AG04449 (cell line): ENCODE measurements at regions not wholly inside any gene's neighbourhood (a gene's known extent, or its start where the extent isn't known, plus 50 kb on each side); places are given as distances from the start of the nearest gene placed in this dataset.
A peak's percentile ranks its signal among the peaks of the same experiment; 100 is the strongest.

Source experiments
- CTCF ChIA-PET: fragments of 350-600 bp; formaldehyde crosslinking; extraction: SDS; loops from one replicate; lab custom pipeline; 2021; ENCODE audit warnings: antibody characterized with exemption; lab: Yijun Ruan, JAX
- POLR2A ChIA-PET: fragments of 400-600, 350-600 bp; formaldehyde crosslinking; extraction: SDS; loops from one replicate; lab custom pipeline; 2020; ENCODE audit warnings: antibody characterized with exemption, inconsistent platforms; lab: Yijun Ruan, JAX
- DNase-seq: peaks from one replicate; pipeline ENCODE4 v3.0.0-alpha.2; 2010; ENCODE audit warnings: low read depth, low spot score
- H3K4me3 ChIP-seq: 2 replicates; pipeline ENCODE4 v1.5.1; 2011; ENCODE audit warnings: low read depth, mild to moderate bottlenecking, control low read depth, low read length
- CTCF ChIP-seq: IDR thresholded peaks from one replicate; pipeline ENCODE4 v1.5.1; 2011; ENCODE audit warnings: mild to moderate bottlenecking, moderate library complexity, low read length, control low read depth, inconsistent platforms; ENCODE audit not compliant: insufficient read depth; ENCODE audit errors: missing control alignments

GRCh38 chr5:135279328-135279727 is 119.7 kb downstream of the MACROH2A1 start:
- no peak for DNase-seq
- no peak for TF ChIP-seq CTCF
- ChIA-PET CTCF (no interaction called here), POLR2A (no interaction called here)
- no peak overlapping the region for H3K4me3 ChIP-seq

- no peak overlapping the region for H3K4me3 ChIP-seq
- DNase-seq, result no peak
- ChIA-PET POLR2A (no interaction called here), CTCF (interaction anchor here (1.4 kb wide), 1 partner anchor 9 kb away, joined by 3 read pairs; no protein-coding TSS in a partner anchor)
- no peak for TF ChIP-seq CTCF
Observed at GRCh38 chr5:135276151-135276550, 122.9 kb downstream of the MACROH2A1 start.

- CTCF ChIA-PET, result interaction anchor here (1.5 kb wide), 1 partner anchor 23 kb away, joined by 3 read pairs; no protein-coding TSS in a partner anchor
- no peak for TF ChIP-seq CTCF
- no peak overlapping the region for H3K4me3 ChIP-seq
- POLR2A ChIA-PET, result no interaction called here
- no peak for DNase-seq
Observed at GRCh38 chr5:135273212-135273611, 125.8 kb downstream of the MACROH2A1 start.

GRCh38 chr5:135272311-135272805 is 126.7 kb downstream of the MACROH2A1 start:
- ChIA-PET POLR2A (no interaction called here), CTCF (interaction anchor here (0.9 to 1.5 kb wide), 4 partner anchors 38 to 81 kb away, joined by 3 to 6 read pairs (median 4); no protein-coding TSS in a partner anchor)

GRCh38 chr5:135271533-135272310 is 127.3 kb downstream of the MACROH2A1 start:
- ChIA-PET POLR2A (no interaction called here), CTCF (interaction anchor here (0.9 to 1.5 kb wide), 4 partner anchors 38 to 80 kb away, joined by 3 to 6 read pairs (median 4); no protein-coding TSS in a partner anchor)
- H3K4me3 ChIP-seq, result no peak overlapping the region
- no peak for TF ChIP-seq CTCF
- no peak for DNase-seq

More at GRCh38 chr5:135272311-135272805, 126.7 kb downstream of the MACROH2A1 start:
- DNase-seq, result no peak
- TF ChIP-seq CTCF, result no peak
- no peak overlapping the region for H3K4me3 ChIP-seq

GRCh38 chr5:135269931-135270421 is 129.1 kb downstream of the MACROH2A1 start:
- CTCF ChIA-PET, result interaction anchor here (0.9 kb wide), 1 partner anchor 79 kb away, joined by 3 read pairs; no protein-coding TSS in a partner anchor
- POLR2A ChIA-PET, result interaction anchor here (0.7 to 1.2 kb wide), 4 partner anchors 23 to 164 kb away, joined by 3 to 4 read pairs (median 3); no protein-coding TSS in a partner anchor
- no peak for DNase-seq
- H3K4me3 ChIP-seq, result peak overlapping the region; percentile 12; the same call in 1 of the 2 replicates
- TF ChIP-seq CTCF, result no peak
